Aorta (tissue), 5 donors: ENCODE measurements at regions not wholly inside any gene's neighbourhood (a gene's known extent, or its start where the extent isn't known, plus 50 kb on each side); places are given as distances from the start of the nearest gene placed in this dataset.

Experiments used
- ATAC-seq: fragments of 200-7000 bp; cut with Tn5 transposase; one replicate; pipeline ENCODE4 v1.9.1; 2022; ENCODE audit warnings: moderate library complexity; ENCODE audit not compliant: low FRiP score
- DNase-seq, 2 donors: peaks; one replicate each; pipeline ENCODE4 v3.0.0-alpha.2; 2020
- H3K27ac ChIP-seq, 2 donors: one replicate each; pipeline ENCODE4 v1.5.1; 2013; ENCODE audit warnings: low read length in 2 of 2, mild to moderate bottlenecking in 2 of 2, moderate library complexity in 2 of 2, control low read depth in 1 of 2, inconsistent platforms in 1 of 2, low read depth in 1 of 2
- H3K27me3 ChIP-seq, 2 donors: one replicate each; pipeline ENCODE4 v1.6.1; 2013; ENCODE audit warnings: control low read depth in 1 of 2, low read length in 1 of 2, mild to moderate bottlenecking in 1 of 2, moderate library complexity in 1 of 2; ENCODE audit not compliant: insufficient read depth in 2 of 2, control insufficient read depth in 1 of 2
- H3K36me3 ChIP-seq, 2 donors: one replicate each; pipeline ENCODE4 v1.6.1; 2013; ENCODE audit warnings: control low read depth in 1 of 2, low read length in 1 of 2, mild to moderate bottlenecking in 1 of 2; ENCODE audit not compliant: insufficient read depth in 2 of 2, control insufficient read depth in 1 of 2
- H3K4me1 ChIP-seq, 2 donors: one replicate each; pipeline ENCODE4 v1.6.1; 2013; ENCODE audit warnings: low read length in 2 of 2, control low read depth in 1 of 2, mild to moderate bottlenecking in 1 of 2, moderate library complexity in 1 of 2; ENCODE audit not compliant: insufficient read depth in 2 of 2, control insufficient read depth in 1 of 2
- H3K4me3 ChIP-seq, 2 donors: one replicate each; pipeline ENCODE4 v1.5.1; 2013; ENCODE audit warnings: low read length in 2 of 2, control low read depth in 1 of 2, mild to moderate bottlenecking in 1 of 2
- H3K9me3 ChIP-seq: one replicate; pipeline ENCODE4 v1.6.1; 2013; ENCODE audit warnings: mild to moderate bottlenecking, low read length; ENCODE audit not compliant: control insufficient read depth
- WGBS, 2 donors: extraction: QIAGEN DNeasy Blood & Tissue Kit; methylation state at CpG; one replicate each; pipeline ENCODE4 v1.1.7; 2013; 5-methylcytosine and 5-hydroxymethylcytosine counted together
- intact Hi-C, 2 donors: fragments of 100-400 bp; cut with DNase I; formaldehyde crosslinking; loops; one replicate each; pipeline versions ENCODE4 v1.14.2 to v1.15.0; 2022
- donor health status: healthy with polysubstance abuse.
- donor health status: Bipolar disorder and iron deficiency.
- donor health status: DM: no; HTN: no; CAD: no.
- donor health status: DM: no; HTN: no; CAD: no.
- donor health status: DM: yes; HTN: yes; CAD: no.

DNA sequence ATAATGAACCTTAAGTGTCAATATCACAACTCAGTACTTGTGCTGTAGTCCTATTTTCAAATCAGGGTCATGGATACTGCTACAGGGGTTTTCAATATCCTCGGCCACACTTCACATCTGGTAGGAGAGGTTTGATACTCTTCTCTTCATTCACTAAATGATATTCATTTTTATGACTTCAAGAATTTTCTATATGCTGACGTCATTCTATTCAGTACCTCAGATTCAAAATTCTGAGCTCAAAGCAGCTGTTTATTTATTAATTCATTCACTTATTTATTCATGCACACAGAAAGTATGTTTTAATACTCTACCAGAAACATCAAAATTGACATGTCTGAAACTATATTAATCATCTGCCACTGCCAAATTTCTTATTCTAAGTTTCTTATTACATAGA lies 866.9 kb upstream of the LRRTM1 start:
- Histone ChIP-seq H3K9me3 (no peaks in the 10 kb centered on the region), H3K27ac (no peak overlapping the region), H3K4me1 (no peaks in the 10 kb centered on the region), H3K4me3 (no peak overlapping the region), H3K27me3 (no peaks in the 10 kb centered on the region), H3K36me3 (no peaks in the 10 kb centered on the region)
- DNase-seq (no peak), ATAC-seq (no peak)
- 75 to 78% methylated on average over 2 of the region's 2 CpGs for WGBS, 2 donors
- intact Hi-C loops = no loop called here

- Histone ChIP-seq H3K27ac (no peak overlapping the region), H3K9me3 (no peaks in the 10 kb centered on the region), H3K4me3 (no peak overlapping the region), H3K4me1 (no peaks in the 10 kb centered on the region), H3K27me3 (no peaks in the 10 kb centered on the region), H3K36me3 (no peaks in the 10 kb centered on the region)
- no peak for DNase-seq
- no peak for ATAC-seq
- 78% methylated on average over 3 of the region's 3 CpGs for WGBS, 2 donors
- intact Hi-C loops = no loop called here
These were observed 859.0 kb upstream of the LRRTM1 start for GRCh38 chr2:81163583-81163982.

DNA sequence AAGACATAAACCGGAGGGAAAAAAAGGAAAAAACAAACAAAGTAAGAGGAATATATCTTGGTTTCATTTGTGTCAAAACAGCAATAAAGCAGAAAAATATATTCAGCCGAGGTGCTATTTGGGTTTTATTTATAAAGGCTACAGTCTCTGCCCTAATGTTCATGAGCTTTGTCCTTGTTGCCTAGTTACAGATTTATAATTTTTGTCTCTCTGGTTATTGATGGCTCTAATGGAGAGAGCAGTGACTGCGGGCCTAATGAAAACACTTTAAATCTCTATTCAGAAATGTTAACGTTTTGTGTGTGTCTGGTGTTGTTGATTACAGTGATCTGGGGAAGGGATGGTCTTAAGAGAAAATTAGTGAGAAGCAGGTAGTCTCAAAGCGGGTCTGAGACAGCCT lies 854.0 kb upstream of the LRRTM1 start:
- intact Hi-C loops = no loop called here
- ATAC-seq = no peak
- Histone ChIP-seq H3K9me3 (no peaks in the 10 kb centered on the region), H3K4me1 (no peaks in the 10 kb centered on the region), H3K36me3 (no peaks in the 10 kb centered on the region), H3K4me3 (no peak overlapping the region), H3K27me3 (no peaks in the 10 kb centered on the region), H3K27ac (no peak overlapping the region)
- 33 to 41% methylated on average over 5 of the region's 5 CpGs for WGBS, 2 donors
- no peak for DNase-seq

DNA sequence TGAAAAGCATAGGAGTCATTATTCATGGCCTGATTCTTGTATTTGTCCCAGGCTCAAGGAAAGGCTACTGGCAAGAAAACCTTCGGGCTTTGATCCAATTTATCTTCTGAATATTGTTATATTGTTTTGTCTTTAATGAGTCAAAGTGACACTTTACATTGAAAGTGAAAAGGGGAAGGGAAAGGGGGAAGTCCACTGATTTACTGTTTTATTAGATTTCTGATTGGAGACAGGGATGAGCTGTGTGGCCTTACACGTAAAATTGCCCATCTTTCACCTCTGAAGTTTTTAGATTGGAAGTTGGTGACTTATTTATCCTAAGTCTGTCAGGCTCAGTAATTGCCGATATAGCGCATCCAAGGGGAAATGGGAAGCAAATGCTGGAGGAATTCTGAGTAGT lies 843.8 kb upstream of the LRRTM1 start:
- ATAC-seq (no peak), DNase-seq (no peak)
- intact Hi-C loops = no loop called here
- WGBS, 2 donors = 75 to 76% methylated on average over 4 of the region's 4 CpGs
- Histone ChIP-seq H3K9me3 (no peaks in the 10 kb centered on the region), H3K27ac (no peak overlapping the region), H3K4me1 (no peaks in the 10 kb centered on the region), H3K36me3 (no peaks in the 10 kb centered on the region), H3K27me3 (no peaks in the 10 kb centered on the region), H3K4me3 (no peak overlapping the region)

- H3K36me3 ChIP-seq = no peaks in the 10 kb centered on the region
- no peaks in the 10 kb centered on the region for H3K4me1 ChIP-seq
- H3K4me3 ChIP-seq = no peak overlapping the region
- H3K9me3 ChIP-seq = peaks cover 8% of the 10 kb centered on the region
- no peak for ATAC-seq
- no peaks in the 10 kb centered on the region for H3K27me3 ChIP-seq
- H3K27ac ChIP-seq = no peak overlapping the region
- no peak for DNase-seq
- intact Hi-C loops = no loop called here
These were observed 831.7 kb upstream of the LRRTM1 start for GRCh38 chr2:81136296-81136695.

- H3K27ac ChIP-seq = no peak overlapping the region
- WGBS, 2 donors = 82 to 89% methylated on average over 1 of the region's 1 CpG
- DNase-seq (no peak), ATAC-seq (no peak)
- intact Hi-C loops = no loop called here
- H3K4me1 ChIP-seq = no peaks in the 10 kb centered on the region
- no peak overlapping the region for H3K4me3 ChIP-seq
- H3K27me3 ChIP-seq = no peaks in the 10 kb centered on the region
- H3K36me3 ChIP-seq = no peaks in the 10 kb centered on the region
- H3K9me3 ChIP-seq = no peaks in the 10 kb centered on the region
These were observed 792.8 kb upstream of the LRRTM1 start for GRCh38 chr2:81097361-81097760.

DNA sequence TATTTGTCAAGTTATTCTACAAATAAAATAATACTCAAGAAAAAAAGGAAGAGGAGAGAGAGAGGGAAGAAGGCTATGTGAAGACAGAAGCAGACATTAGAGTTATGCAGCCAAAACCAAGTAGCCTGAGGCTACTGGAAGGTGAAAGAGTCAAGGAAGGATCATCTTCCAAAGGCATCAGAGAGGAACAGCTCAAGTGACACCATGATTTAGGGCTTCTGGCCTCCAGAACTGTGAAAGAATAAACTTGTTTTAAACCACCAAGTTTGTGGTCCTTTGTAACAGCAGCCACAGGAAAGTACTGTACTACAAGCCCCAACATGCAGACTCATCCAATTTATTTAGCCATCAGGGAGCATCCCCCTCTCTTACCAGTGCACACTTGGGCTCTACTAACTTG lies 788.5 kb upstream of the LRRTM1 start:
- DNase-seq (no peak), ATAC-seq (no peak)
- Histone ChIP-seq H3K9me3 (no peaks in the 10 kb centered on the region), H3K27ac (no peak overlapping the region), H3K27me3 (no peaks in the 10 kb centered on the region), H3K36me3 (no peaks in the 10 kb centered on the region), H3K4me1 (no peaks in the 10 kb centered on the region), H3K4me3 (no peak overlapping the region)
- intact Hi-C loops = no loop called here

GRCh38 chr2:81087646-81088045 lies 783.1 kb upstream of the LRRTM1 start:
- H3K27ac ChIP-seq = no peak overlapping the region
- 70 to 76% methylated on average over 3 of the region's 3 CpGs for WGBS, 2 donors
- H3K4me3 ChIP-seq = no peak overlapping the region
- no peaks in the 10 kb centered on the region for H3K4me1 ChIP-seq
- no peaks in the 10 kb centered on the region for H3K9me3 ChIP-seq
- no peaks in the 10 kb centered on the region for H3K27me3 ChIP-seq
- H3K36me3 ChIP-seq = no peaks in the 10 kb centered on the region
- intact Hi-C loops = no loop called here
- ATAC-seq = no peak
- DNase-seq = no peak

GRCh38 chr2:81084101-81084500 lies 779.5 kb upstream of the LRRTM1 start:
- Histone ChIP-seq H3K4me1 (no peaks in the 10 kb centered on the region), H3K4me3 (no peak overlapping the region), H3K27ac (no peak overlapping the region), H3K27me3 (no peaks in the 10 kb centered on the region), H3K9me3 (no peaks in the 10 kb centered on the region), H3K36me3 (no peaks in the 10 kb centered on the region)
- 27 to 33% methylated on average over 1 of the region's 1 CpG for WGBS, 2 donors
- ATAC-seq (no peak), DNase-seq (no peak)
- intact Hi-C loops = no loop called here

- H3K27ac ChIP-seq = no peak overlapping the region
- WGBS, 2 donors = 72 to 75% methylated on average over 2 of the region's 2 CpGs
These were observed 774.1 kb upstream of the LRRTM1 start for GRCh38 chr2:81078631-81079030.

More at GRCh38 chr2:81078631-81079030, 774.1 kb upstream of the LRRTM1 start:
- Histone ChIP-seq H3K9me3 (no peaks in the 10 kb centered on the region), H3K36me3 (no peaks in the 10 kb centered on the region), H3K27me3 (no peaks in the 10 kb centered on the region), H3K4me1 (no peaks in the 10 kb centered on the region), H3K4me3 (no peak overlapping the region)
- no peak for ATAC-seq
- intact Hi-C loops = no loop called here
- no peak for DNase-seq
